ENCODE measurements at regions not wholly inside any gene's neighbourhood (a gene's known extent, or its start where the extent isn't known, plus 50 kb on each side); places are given as distances from the start of the nearest gene placed in this dataset.

GRCh38 chr2:195319548-195320412, 337.2 kb upstream of the SLC39A10 start:
- TF ChIP-seq CTCF (IDR thresholded peaks at IDR 0.05) (no peak), POLR2A (IDR thresholded peaks at IDR 0.05) (no peak)

All from sigmoid colon (tissue), 3 donors.